ENCODE measurements at regions not wholly inside any gene's neighbourhood (a gene's known extent, or its start where the extent isn't known, plus 50 kb on each side); places are given as distances from the start of the nearest gene placed in this dataset.

- TF ChIP-seq MAFF (IDR thresholded peaks at IDR 0.05; ENCODE audit: low read depth, low read length) (no peak), SMAD9 (CRISPR knock-in tag; IDR thresholded peaks at IDR 0.05) (no peak), SMAD1 (CRISPR knock-in tag; IDR thresholded peaks at IDR 0.05; ENCODE audit: borderline replicate concordance, low read depth) (no peak), ZNF639 (CRISPR knock-in tag; conservative IDR thresholded peaks at IDR 0.05) (no peak), DMAP1 (CRISPR knock-in tag; IDR thresholded peaks at IDR 0.05) (no peak), KLF16 (CRISPR knock-in tag; IDR thresholded peaks at IDR 0.05) (no peak), FOXJ3 (CRISPR knock-in tag; IDR thresholded peaks at IDR 0.05; ENCODE audit: borderline replicate concordance) (no peak), SNAPC2 (CRISPR knock-in tag; IDR thresholded peaks at IDR 0.05) (no peak), SALL1 (CRISPR knock-in tag; IDR thresholded peaks at IDR 0.05) (no peak)
- H3K36me3 ChIP-seq (replicated peaks in 1 of 2; ENCODE audit: control insufficient read depth in 1 of 2, insufficient read depth in 2 of 2, low read length in 2 of 2) = no peaks in the 10 kb centered on the region
These were observed 299.3 kb downstream of the BRD1 start for GRCh38 chr22:49528420-49528720.

More at GRCh38 chr22:49528420-49528720, 299.3 kb downstream of the BRD1 start:
- Histone ChIP-seq H3K27me3 (ENCODE audit: control insufficient read depth in 1 of 2, insufficient read depth in 2 of 2, low read length in 2 of 2) (peaks cover 1 to 18% of the 10 kb centered on the region in 2 experiments; a peak in 2 of 5 replicates), H3K9me3 (ENCODE audit: low read length) (no peaks in the 10 kb centered on the region), H3K4me1 (ENCODE audit: insufficient read depth, low read length) (no peaks in the 10 kb centered on the region), H3K27ac (ENCODE audit: extremely low read length, insufficient read depth, low read length) (no peak overlapping the region), H3K4me2 (ENCODE audit: low read depth, low read length) (no peak overlapping the region), H4K20me1 (ENCODE audit: insufficient read depth, low read length) (0 out of 2 replicates have a peak, but pooled peaks cover 2% of the 10 kb centered on the region), H2AFZ (ENCODE audit: low read length) (no peak overlapping the region), H3K4me3 (replicated peaks in 1 of 3; ENCODE audit: insufficient read depth in 1 of 3, low read depth in 2 of 3, low read length in 3 of 3) (no peak overlapping the region), H3K9ac (ENCODE audit: insufficient read depth, low read depth, low read length) (no peak overlapping the region), H3K79me2 (ENCODE audit: insufficient read depth, low read length) (no peaks in the 10 kb centered on the region)
- in situ Hi-C loops (cut with HindIII; ENCODE audit: extremely low pct_ligation_motif_present, low pct_unique_long_range_greater_than_20kb) = no loop called here
- no peak for FAIRE-seq
- intact Hi-C loops (cut with micrococcal nuclease; ENCODE audit: unreplicated experiment) = no loop called here
- no TSS peak for BruUV-seq (replicated peaks)
- ChIA-PET POLR2A (no interaction called here), CTCF (ENCODE audit: low intra/inter-chr PET ratio, low total read pairs) (no interaction called here)
- DNase-seq (ENCODE audit: low spot score) = no peak
- no peak for ATAC-seq
- whole genome bisulfite sequencing (ENCODE audit: low lambda C conversion rate) = 0% methylated on average over 3 of the region's 6 CpGs

All from HepG2 (cell line).